Kidney (tissue), 13 donors: ENCODE measurements at regions not wholly inside any gene's neighbourhood (a gene's known extent, or its start where the extent isn't known, plus 50 kb on each side); places are given as distances from the start of the nearest gene placed in this dataset.

Source experiments
- DNase-seq, 5 donors: peaks; one replicate each; pipeline ENCODE4 v3.0.0-alpha.2; 2013 to 2020
- FAIRE-seq: peaks from 2 replicates; lab custom pipeline; 2012; peaks lifted over from hg19 to GRCh38; lab: Jason Lieb, UNC
- H3K27ac ChIP-seq, 2 donors: one replicate each; pipeline ENCODE4 v1.7.0; 2013; ENCODE audit warnings: low read depth in 2 of 2, low read length in 2 of 2, inconsistent platforms in 1 of 2
- H3K27me3 ChIP-seq: one replicate; pipeline ENCODE4 v1.7.1; 2013; ENCODE audit warnings: low read length, inconsistent platforms; ENCODE audit not compliant: control insufficient read depth, insufficient read depth
- H3K36me3 ChIP-seq, 3 donors: one replicate each; pipeline versions ENCODE4 v1.7.0 to v1.7.1; 2013; ENCODE audit warnings: low read length in 3 of 3, control low read depth in 1 of 3, inconsistent platforms in 1 of 3; ENCODE audit not compliant: insufficient read depth in 3 of 3, control insufficient read depth in 2 of 3
- H3K4me1 ChIP-seq, 3 donors: one replicate each; pipeline versions ENCODE4 v1.7.0 to v1.7.1; 2013; ENCODE audit warnings: low read length in 3 of 3, inconsistent platforms in 1 of 3, low read depth in 1 of 3; ENCODE audit not compliant: control insufficient read depth in 2 of 3, insufficient read depth in 2 of 3
- H3K4me3 ChIP-seq, 3 donors: one replicate each; pipeline versions ENCODE4 v1.7.0 to v1.8.1; 2013; ENCODE audit warnings: low read length in 3 of 3, control low read depth in 1 of 3, inconsistent platforms in 1 of 3
- H3K9ac ChIP-seq, 3 donors: one replicate each; pipeline versions ENCODE4 v1.7.0 to v1.7.1; 2013; ENCODE audit warnings: low read length in 3 of 3, control low read depth in 1 of 3, inconsistent platforms in 1 of 3
- H3K9me3 ChIP-seq, 3 donors: one replicate each; pipeline versions ENCODE4 v1.7.0 to v1.7.1; 2013; ENCODE audit warnings: low read length in 3 of 3, control low read depth in 1 of 3, inconsistent platforms in 1 of 3; ENCODE audit not compliant: control insufficient read depth in 2 of 3, insufficient read depth in 1 of 3
- intact Hi-C: fragments of 100-400 bp; cut with DNase I; formaldehyde crosslinking; loops from one replicate; pipeline ENCODE4 v1.11.1; 2022
- TF ChIP-seq, protein P1 (sequence below): IDR thresholded peaks from 3 replicates; pipeline ENCODE4 v1.5.1; 2012; ENCODE audit warnings: mild to moderate bottlenecking, moderate library complexity, borderline replicate concordance; ENCODE audit not compliant: insufficient read depth; ENCODE audit errors: extremely low read depth
- donor health status: control.
- donor health status: control.
- donor health status: control.
- donor health status: control.
- donor health status: control.
- donor health status: DM: yes; HTN: yes; CAD: no.
- donor health status: Normal renal cell carcinoma (clear cell type).

DNA sequence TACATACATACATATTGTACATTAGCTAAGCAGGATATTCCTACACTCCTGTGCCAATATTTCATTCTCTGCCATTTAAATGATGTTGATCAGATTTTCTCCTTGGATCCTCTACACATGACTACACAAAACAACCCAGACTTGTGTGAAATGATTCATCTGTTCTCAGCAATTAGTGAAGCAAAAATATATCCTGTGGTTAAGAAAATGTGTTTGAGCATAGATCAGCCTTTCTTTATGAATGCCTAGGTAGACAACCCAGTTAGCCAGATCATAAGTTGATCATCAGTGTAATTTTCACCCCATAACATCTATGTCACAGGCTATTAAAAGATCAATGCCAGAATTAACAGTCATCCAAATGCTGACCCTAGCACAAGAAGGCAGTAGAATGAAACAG is 275.2 kb upstream of the EDNRB start:
- DNase-seq (no peak), FAIRE-seq (no peak)
- Histone ChIP-seq H3K4me3 (no peak overlapping the region), H3K27me3 (no peaks in the 10 kb centered on the region), H3K9ac (no peak overlapping the region), H3K27ac (no peak overlapping the region), H3K9me3 (peaks cover 0 to 2% (median 0%) of the 10 kb centered on the region in 3 donors), H3K4me1 (no peaks in the 10 kb centered on the region), H3K36me3 (no peaks in the 10 kb centered on the region)
- TF ChIP-seq, protein P1, sequence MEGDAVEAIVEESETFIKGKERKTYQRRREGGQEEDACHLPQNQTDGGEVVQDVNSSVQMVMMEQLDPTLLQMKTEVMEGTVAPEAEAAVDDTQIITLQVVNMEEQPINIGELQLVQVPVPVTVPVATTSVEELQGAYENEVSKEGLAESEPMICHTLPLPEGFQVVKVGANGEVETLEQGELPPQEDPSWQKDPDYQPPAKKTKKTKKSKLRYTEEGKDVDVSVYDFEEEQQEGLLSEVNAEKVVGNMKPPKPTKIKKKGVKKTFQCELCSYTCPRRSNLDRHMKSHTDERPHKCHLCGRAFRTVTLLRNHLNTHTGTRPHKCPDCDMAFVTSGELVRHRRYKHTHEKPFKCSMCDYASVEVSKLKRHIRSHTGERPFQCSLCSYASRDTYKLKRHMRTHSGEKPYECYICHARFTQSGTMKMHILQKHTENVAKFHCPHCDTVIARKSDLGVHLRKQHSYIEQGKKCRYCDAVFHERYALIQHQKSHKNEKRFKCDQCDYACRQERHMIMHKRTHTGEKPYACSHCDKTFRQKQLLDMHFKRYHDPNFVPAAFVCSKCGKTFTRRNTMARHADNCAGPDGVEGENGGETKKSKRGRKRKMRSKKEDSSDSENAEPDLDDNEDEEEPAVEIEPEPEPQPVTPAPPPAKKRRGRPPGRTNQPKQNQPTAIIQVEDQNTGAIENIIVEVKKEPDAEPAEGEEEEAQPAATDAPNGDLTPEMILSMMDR: no peak
- intact Hi-C loops: no loop called here

DNA sequence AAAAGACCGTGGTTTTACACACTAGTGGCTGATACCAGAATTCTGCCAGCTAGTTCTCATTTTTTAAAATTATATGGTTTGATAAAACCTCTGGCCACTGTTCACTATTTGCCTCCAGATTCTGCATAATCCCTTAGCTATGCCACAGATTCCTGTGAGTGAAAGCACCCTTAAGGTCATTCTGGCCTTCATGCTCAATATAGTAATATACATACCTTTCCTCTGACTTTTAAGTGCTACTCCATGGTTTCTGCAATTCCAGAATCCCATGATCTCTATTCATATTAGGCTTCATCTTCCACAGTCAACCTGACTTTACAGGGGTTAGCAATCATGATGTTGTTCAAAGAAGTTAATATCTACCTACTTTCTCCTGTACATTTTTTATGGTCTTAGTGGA is 274.1 kb upstream of the EDNRB start:
- DNase-seq (no peak), FAIRE-seq (no peak)
- Histone ChIP-seq H3K4me1 (no peaks in the 10 kb centered on the region), H3K9ac (no peak overlapping the region), H3K9me3 (peaks cover 0 to 2% (median 0%) of the 10 kb centered on the region in 3 donors), H3K27ac (no peak overlapping the region), H3K4me3 (no peak overlapping the region), H3K27me3 (no peaks in the 10 kb centered on the region), H3K36me3 (no peaks in the 10 kb centered on the region)
- TF ChIP-seq, protein P1: no peak
- intact Hi-C loops: no loop called here

DNA sequence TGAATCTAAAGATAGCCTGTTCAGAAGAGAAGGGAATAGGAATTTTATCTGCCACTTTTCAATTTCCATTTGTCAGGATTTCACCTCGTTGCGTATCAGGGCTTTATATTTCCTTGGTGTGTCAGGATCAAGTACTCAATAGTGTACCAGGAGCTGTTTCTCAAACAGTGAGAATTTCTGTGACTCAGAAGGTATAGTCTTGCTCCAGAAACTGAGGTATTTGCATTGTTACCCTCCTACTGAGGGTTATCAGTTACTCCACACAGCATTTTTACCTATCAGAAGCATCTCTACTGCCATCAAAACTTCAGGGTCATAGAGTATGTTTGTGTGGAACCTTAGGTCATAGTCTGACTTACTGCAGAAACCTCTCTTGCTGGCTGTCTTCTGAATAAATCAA is 271.7 kb upstream of the EDNRB start:
- no peak overlapping the region for H3K4me3 ChIP-seq
- H3K27ac ChIP-seq: no peak overlapping the region
- H3K27me3 ChIP-seq: no peaks in the 10 kb centered on the region
- H3K9me3 ChIP-seq: peaks cover 0 to 2% (median 0%) of the 10 kb centered on the region in 3 donors
- H3K9ac ChIP-seq: no peak overlapping the region
- DNase-seq: no peak
- intact Hi-C loops: no loop called here
- FAIRE-seq: no peak
- TF ChIP-seq, protein P1: no peak
- H3K4me1 ChIP-seq: no peaks in the 10 kb centered on the region
- no peaks in the 10 kb centered on the region for H3K36me3 ChIP-seq

DNA sequence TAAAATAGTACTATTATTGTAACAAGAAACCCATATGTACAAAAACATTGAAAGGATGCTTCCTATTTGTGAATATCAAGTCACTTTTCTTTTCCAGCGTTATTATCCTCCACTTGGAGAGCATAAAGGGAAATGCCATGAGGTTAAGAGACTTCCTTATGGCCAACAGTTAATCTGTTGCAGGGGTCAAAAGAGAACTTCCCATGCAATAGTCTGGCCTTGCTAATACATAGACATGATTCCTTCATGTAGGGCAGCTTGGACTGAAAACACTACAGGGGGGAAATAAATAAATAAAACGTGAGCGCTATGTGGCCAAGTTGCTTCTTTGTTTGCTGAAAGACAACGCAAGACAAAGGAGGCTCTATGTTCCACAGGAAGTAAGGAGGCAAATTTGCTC is 269.1 kb upstream of the EDNRB start:
- FAIRE-seq (no peak), DNase-seq (no peak)
- no peak overlapping the region for H3K9ac ChIP-seq
- H3K9me3 ChIP-seq: peaks cover 0 to 2% (median 0%) of the 10 kb centered on the region in 3 donors
- intact Hi-C loops: no loop called here
- H3K27me3 ChIP-seq: no peaks in the 10 kb centered on the region
- H3K36me3 ChIP-seq: no peaks in the 10 kb centered on the region
- no peaks in the 10 kb centered on the region for H3K4me1 ChIP-seq
- TF ChIP-seq, protein P1: no peak
- no peak overlapping the region for H3K27ac ChIP-seq
- H3K4me3 ChIP-seq: no peak overlapping the region
